ENCODE measurements at regions not wholly inside any gene's neighbourhood (a gene's known extent, or its start where the extent isn't known, plus 50 kb on each side); places are given as distances from the start of the nearest gene placed in this dataset.

GRCh38 chr6:146943664-146944063 lies 260.6 kb upstream of the STXBP5 start:
- TF ChIP-seq, protein P1, sequence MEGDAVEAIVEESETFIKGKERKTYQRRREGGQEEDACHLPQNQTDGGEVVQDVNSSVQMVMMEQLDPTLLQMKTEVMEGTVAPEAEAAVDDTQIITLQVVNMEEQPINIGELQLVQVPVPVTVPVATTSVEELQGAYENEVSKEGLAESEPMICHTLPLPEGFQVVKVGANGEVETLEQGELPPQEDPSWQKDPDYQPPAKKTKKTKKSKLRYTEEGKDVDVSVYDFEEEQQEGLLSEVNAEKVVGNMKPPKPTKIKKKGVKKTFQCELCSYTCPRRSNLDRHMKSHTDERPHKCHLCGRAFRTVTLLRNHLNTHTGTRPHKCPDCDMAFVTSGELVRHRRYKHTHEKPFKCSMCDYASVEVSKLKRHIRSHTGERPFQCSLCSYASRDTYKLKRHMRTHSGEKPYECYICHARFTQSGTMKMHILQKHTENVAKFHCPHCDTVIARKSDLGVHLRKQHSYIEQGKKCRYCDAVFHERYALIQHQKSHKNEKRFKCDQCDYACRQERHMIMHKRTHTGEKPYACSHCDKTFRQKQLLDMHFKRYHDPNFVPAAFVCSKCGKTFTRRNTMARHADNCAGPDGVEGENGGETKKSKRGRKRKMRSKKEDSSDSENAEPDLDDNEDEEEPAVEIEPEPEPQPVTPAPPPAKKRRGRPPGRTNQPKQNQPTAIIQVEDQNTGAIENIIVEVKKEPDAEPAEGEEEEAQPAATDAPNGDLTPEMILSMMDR (IDR thresholded peaks at IDR 0.05) = no peak

- TF ChIP-seq, protein P1 (IDR thresholded peaks at IDR 0.05) = no peak
These were observed 260.1 kb upstream of the STXBP5 start for GRCh38 chr6:146944077-146944476.

GRCh38 chr6:146944809-146945208 lies 259.4 kb upstream of the STXBP5 start:
- TF ChIP-seq, protein P1 (IDR thresholded peaks at IDR 0.05) = no peak

DNA sequence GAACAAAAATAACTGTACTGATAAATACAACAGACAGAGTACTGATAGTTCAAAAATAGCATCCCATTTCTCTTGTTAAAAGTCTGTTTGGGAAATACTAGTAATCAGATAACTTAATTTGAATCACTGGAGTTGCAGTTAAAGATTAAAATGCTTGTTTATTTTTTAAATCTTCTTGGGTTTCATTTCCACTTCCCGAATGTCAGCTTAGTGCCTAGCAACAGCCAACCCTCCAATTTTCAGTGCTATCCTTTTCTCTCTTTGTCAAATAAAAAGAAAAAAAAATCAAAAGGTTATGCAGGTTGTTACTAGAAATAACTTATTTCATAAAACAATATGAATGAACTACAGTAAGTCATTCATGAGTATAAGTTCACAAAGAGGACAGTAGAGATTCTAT lies 257.7 kb upstream of the STXBP5 start:
- TF ChIP-seq, protein P1 (IDR thresholded peaks at IDR 0.05) = no peak

- TF ChIP-seq, protein P1 (IDR thresholded peaks at IDR 0.05) = no peak
These were observed 255.4 kb upstream of the STXBP5 start for GRCh38 chr6:146948790-146949342.

- TF ChIP-seq, protein P1 (IDR thresholded peaks at IDR 0.05) = no peak
These were observed 254.8 kb upstream of the STXBP5 start for GRCh38 chr6:146949425-146949824.

DNA sequence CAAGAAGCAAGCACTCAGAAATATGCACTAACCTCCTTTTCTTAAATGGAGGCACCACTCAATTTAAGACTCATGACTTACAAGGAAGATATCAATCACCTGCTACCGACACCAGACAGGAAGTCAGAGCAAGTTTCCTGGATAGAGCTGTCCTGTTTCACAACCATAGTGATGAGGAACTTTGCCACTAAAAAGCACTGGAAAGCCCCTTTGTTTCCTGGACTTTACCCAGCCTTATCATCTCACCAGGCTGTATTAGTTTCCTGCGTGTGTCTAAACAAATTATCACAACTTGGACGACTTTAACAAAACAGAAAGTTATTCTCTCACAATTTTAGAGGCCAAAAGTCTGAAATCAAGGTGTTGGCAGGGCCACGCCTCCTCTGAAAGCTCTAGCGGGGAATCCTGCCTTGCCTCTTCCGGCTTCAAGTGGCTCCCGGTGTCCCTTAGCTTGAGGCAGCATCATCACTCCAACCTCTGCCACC lies 253.8 kb upstream of the STXBP5 start:
- TF ChIP-seq, protein P1 (IDR thresholded peaks at IDR 0.05) = no peak

DNA sequence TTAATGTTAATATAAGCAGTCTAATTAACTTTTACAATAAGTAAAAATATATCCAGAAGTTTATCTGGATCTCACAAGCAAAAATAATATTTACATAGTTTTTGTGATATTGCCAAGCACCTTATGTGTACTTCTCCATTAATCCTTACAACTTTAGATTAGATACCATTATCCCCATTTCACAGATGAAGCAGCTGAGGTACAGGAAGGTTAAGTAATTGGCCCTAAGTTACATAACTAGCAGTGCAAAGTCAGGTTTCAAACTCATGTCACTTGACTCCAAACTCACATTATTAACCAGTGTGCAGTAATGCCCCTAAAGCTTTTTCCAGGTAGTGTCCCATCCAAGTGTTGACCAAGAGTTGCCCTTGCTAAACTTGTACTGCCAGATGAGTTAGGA lies 248.6 kb upstream of the STXBP5 start:
- TF ChIP-seq, protein P1 (IDR thresholded peaks at IDR 0.05) = no peak
